NCI-H2107 (cell line): ENCODE measurements at regions not wholly inside any gene's neighbourhood (a gene's known extent, or its start where the extent isn't known, plus 50 kb on each side); places are given as distances from the start of the nearest gene placed in this dataset.
"Not testable (repeated sequence)": the region's sequence is repeated elsewhere in the genome, so short reads cannot be mapped to it uniquely, and the experiment has no call there.

Experiments
- DNase-seq: peaks from one replicate; lab custom pipeline; 2025; lab: John Stamatoyannopoulos, UW

DNA sequence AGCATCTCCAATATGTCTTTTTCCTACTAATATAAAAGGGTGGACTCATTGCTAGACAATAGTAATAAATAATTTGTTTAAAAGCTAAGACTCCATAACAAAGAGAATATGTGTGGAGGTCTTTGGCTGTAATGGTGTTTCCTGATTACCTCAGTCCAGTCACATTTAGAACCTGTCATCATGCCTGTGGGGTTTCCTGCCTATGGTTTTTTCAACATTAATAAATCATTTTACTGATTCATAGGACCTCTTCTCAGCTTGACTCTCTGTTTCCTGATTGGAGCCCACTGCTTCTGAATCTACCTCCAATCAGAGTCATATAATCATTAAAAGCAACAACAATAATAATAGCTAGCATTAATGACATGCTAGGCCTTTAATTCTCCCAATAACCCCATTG, 52.4 kb upstream of the GNAI1 start:
- no peak for DNase-seq

DNA sequence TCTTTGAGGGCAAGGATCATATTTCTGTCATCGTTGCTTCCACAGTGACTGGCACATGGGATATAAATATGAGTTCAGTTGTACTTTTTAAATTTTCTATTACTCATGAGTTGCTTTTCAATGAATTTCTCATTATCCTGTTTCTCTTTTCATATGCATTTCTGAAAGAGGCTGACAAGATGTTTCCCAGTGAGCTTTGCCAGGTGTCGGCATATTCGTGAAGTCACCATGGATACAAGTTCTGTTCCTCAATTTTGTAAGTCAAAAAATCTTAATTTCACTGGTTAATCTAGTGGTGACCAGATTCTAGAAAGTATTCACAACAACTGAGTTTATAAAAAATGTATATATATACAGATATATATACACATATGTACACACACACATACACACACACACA, 55.7 kb upstream of the GNAI1 start:
- no peak for DNase-seq

DNA sequence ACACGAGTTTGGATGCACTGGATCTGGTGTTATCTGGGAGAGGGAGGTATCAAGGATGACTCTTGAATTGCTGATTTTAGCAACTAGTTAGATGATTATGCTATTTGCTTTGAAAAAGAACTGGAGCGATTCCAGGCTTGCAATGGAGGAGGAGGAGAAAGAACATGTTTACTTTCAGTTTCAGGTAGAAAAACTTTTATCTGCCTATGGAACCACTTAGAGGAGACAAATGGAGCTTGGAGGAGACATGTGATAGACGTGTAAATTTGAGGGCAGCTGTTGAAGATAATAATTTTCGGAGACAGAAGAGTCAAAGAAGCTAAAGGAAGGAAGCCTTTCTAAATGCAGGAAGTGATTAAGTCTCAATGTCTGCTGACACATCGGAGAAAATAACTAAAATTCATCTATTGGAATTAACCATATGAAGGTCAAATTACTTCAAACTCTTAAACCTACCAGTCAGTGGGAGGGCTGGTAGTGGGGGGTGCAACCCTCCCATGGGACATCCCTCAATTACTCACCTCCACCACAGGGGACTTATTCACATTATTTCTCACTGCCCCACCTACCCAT, 56.4 kb upstream of the GNAI1 start:
- no peak for DNase-seq

DNA sequence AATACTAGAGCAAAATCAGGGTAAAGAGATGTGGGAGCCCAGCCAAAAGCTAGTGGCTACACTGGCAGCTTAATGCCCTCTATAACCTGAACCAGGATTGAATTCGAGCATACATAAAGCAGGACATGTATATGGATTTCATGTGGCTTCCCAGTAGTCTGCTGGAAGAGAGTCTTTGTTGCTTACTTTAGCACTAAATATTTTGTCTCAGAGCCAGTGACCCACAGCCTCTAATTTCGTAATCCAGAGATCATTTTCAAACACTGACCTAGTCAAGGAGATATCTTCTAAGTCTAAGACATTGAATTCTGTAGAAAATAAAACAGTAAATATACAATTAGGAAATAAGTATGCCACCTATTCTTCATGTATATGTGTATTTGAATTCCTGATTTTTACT, 64.2 kb upstream of the GNAI1 start:
- no peak for DNase-seq

DNA sequence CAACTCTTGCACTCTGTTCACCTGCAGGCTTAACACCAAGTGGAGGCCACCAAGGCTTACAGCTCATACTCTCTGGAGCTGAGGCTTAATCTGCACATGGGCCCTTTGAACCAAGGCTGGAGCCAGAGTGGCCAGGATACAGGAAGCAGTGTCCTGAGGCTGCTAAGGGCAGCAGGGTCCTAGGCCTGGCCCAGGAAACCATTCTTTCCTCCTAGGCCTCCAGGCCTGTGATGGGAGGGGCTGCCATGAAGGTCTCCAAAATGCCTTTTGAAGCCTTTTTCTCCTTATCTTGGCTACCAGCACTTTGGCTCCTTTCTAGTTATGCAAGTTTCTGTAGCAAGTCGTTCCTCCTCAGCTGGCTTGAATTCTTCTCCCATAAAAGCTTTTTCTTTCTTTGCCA, 68.0 kb upstream of the GNAI1 start:
- no peak for DNase-seq

DNA sequence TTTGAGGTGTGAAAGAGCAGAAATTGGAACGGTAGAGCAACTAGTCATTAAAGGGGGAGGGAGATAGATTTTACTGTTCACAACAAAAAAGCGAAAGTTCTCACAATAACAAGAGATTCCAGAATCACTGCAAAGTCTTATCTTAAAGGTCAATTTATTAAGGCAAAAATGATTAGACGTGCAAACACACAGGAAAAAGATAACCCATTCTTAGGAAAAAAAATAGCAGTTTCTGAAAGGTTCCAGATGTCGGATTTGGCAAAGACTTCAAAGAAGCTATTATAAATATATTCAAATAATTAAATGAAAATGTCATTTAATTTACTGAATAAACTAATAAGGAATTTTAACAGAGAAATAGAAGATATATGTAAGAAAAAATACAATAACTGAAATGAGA, 70.8 kb upstream of the GNAI1 start:
- no peak for DNase-seq

DNA sequence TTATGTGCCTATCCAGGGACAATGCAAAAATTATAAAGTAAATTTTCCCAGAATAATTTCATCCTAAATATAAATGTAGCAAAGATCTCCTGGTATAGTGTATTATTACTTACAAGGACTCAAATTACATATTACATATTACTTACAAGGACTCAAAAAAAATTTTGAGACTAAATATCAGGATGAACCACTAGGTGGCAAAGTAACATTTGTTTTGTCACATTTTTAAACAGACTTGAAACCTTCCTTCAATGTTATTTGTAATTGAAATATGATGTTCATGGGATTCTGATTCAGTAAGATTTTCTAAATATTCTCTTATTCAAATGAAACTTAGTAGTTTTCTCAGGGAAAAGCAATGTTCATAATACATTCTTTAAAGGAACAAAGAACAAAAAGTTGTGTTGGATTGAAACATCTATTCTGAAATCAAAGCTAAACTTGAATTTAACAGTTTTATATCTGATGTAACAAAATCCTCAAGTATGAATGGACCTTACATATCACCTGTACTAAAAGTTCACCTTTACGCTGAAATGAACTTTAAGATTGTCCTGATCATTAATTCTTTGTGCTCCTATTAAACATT, 74.3 kb upstream of the GNAI1 start:
- peak; percentile 8 for DNase-seq

DNA sequence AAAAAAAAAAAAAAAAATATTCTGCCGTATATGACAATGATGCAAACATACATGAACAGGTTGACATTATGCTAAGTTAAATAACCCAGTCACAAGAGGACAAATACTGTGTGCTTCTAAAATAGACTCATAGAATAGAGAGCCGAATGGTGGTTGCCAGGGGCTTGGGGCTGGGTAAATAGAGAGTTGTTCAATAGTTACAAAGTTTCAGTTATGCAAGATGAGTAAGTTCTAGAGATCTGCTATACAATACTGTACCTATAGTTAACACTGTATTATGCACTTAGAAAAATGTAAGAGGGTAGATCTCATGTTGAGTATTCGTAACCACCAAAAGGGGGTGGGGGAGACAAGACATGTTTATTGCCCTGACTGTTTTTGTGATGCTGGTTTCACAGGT, 77.1 kb upstream of the GNAI1 start:
- DNase-seq: no peak

DNA sequence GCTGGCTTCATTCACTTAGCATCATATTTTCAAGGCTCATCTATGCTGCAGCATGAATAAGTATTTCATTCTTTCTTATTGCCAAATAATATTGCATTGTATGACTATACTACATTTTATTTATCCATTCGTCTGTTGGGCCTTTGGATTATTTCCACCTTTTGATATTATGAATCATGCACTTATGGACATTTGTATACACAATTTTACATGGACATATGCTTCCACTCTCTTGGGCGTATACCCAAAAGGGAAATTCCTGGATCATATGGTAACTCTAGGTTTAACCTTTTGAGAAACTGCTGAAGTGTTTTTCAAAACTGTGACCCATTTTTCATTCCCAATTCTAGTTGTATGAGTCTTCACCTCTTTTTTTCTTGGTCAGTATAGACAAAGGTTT, 80.3 kb upstream of the GNAI1 start:
- DNase-seq: no peak

DNA sequence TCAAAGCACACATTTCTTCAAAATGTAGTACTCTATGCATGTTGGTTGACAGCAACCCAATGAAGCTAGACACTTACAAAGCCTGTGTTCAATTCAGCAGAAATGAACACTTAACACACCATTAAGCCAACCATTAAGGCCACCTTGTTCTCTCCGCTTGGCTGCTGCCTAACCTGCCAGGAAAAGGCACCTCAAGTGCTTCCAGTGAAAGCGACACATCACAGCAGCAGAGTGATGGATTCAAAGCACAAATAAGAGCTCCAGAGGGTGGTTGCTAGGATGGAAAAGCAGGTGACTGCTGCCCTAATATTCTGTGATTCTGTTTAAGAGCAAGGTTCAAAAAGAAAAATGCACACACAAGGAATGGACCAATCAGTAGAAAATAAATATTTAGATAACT, 81.5 kb upstream of the GNAI1 start:
- peak; percentile 84 for DNase-seq

DNA sequence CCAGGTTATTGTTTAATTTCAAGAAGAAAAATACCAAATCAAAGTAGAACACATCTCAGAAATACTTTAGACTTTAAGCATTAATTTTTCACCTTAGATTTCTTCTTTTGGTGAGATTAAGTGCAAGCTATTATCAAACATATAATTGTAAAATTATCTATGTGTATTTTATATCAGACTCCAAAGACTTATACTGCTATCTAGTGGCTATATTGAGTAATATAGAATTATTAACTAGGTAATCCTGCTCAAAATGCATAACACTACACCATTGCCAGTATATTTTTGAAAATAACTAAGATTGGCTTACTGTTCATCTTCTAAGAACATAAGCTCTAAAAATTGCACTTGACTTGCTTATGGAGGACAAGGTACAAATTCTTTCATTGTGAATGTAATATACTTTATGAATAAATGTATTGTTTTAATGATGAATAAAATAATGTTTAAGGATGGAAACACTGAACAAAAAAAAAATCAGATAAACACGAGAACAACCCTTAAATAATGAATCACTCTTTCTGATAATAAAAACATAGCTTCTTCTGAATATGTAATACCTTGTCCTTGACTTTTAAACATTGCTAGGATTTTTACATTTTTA, 86.7 kb upstream of the GNAI1 start:
- no peak for DNase-seq

DNA sequence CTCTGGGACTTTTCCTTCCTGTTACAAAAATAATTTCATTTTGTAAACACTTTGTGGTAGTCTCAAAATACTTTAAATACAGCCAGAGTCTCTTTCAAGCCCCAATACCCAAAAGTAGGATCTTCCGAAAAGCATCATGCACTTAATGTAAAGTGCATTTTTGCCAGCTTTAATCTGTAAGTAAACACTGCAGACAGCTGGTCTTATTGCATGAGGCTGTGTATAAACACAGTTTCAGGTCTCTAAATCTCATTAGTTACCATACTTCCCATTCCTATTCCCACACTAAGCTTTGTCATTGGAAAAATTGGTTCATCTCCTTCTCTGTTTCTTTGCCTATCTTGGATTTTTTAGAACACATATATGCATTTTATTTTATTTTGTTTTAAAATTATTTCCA, 87.6 kb upstream of the GNAI1 start:
- DNase-seq: no peak

DNA sequence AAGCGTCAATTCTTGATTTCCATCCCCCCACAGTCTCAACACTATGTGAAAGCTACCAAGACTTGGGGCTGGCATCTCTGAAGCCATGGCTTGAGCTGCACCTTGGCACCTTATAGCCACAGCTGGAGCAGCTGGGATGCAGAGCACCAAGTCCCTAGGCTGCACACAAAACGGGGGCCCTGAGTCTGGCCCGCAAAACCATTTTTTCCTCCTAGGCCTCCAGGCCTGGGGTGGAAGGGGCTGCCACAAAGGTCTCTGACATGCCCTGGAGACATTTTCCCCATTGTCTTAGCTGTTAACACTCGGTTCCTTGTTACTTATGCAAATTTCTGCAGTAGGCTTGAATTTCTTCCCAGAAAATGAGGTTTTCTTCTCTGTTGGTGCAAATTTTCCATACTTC, 89.8 kb upstream of the GNAI1 start:
- no peak for DNase-seq

DNA sequence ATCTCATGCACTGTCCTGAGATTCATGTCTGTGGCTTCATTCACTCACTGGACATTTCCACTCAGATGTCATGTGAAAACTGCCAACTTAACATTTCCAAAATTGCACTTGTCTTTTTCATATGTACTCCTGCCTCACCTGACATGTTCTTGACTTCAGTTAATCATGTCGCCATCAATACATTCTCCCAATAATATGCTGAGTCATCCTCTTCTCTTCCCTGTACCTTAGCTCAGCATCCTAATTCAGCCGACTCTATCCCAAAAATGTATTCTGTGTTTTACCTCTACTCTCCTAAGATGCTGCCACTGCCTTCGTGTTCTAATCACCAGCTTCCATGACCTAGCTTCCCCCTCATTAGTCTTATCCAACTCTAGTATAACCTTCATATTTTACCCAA, 93.9 kb upstream of the GNAI1 start:
- DNase-seq: no peak

DNA sequence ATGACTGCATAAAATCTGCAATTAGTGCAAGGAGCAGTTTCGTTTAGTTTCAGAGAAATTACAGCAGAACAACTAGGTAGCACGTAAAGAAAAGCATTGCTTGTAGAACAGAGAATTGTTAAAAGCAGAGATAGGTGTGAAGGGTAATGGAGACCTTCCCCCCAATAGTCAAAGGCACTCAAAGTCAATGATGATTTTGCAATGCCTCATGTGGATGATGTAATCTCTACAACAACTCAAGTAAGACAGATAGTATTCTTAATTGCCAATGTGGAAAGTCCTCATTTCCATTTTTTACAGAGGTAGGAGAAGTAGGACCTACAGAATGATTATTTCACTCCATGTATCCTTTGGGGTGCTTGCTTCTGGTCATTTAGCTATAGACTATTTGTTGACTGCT, 94.3 kb upstream of the GNAI1 start:
- no peak for DNase-seq

DNA sequence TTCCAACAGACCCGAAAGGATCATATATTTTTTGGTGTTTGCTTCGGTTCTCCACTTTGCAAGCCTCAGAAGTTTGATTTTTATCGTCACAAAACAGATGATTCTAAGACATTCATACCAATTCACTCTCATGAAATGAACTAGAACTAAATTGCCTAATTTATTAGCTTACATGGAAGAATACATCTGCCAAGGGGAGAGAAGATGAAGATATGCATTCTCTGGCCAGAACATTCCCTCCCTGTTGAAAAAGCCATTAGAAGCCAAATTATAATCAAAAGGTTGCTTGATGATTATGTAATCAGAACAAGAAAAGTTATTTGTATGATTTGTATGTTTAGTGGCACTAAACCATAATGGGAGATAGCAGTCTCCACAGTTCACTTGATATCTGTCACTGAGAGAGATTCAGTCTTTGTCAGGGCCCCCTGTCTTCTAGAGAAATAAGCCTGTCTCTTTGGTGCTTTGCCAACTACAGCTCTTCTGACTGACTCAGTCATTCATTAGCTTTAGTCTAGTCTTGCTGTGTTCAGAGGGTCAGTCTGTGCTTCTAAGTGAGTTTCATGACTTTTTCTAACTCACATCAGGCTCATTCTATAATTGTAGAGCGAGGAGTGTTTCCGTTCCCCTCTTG, 95.3 kb upstream of the GNAI1 start:
- no peak for DNase-seq

DNA sequence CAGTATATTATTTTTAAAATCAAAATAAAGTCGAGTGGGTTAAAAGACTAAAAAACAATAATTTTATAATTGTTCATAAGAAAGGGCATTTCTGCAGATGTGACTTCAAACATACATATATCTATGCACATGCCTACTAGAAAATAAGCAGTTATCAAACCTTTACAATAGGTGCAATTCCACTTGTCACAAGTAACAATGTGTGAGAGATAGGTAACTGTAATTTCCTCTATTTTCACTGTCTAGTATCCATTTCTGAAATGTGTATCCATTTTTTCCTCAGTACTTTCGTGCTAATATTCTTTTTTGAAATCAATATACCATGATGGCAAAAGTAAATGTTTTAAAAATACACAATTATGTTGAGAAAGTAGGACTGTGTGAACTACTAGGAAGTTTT, 96.9 kb upstream of the GNAI1 start:
- DNase-seq: no peak

DNA sequence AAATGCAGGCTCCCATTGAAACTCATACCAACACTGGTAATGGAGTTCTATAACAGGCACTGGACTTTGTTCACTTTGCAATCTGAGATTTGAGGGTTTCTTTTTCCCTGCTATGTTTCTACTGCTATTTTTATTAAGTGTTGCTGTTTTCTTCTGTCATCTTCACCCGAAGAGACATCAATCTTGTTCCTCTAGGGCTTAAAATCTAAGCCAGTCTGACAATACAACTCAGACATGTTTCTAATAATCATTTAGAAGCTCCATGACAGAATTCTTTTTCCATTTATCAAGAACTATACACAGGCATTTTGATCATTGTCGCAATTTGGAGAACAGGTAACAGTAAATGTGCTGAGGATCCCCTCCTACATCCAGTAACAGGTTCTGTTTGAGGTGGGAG, 98.5 kb upstream of the GNAI1 start:
- DNase-seq: no peak

DNA sequence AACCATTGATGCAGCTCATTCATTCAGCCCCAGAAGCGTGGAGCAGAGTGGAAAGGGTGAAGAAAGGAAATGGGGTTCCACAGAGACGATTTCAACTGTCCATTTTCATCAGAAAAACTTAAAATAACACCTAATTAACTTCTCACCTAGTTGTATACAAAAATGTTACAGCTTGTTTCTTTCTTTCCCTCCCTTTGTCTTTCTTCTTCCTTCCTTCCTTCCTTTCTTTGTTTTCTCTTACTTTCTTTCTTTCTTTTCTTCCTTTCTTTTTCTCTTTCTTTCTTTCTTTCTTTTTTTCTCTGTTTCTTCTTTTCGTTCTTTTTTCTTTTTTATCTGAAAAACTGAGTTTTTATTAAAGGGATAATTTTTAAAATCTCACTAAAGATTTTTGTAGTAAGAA, 105.9 kb upstream of the GNAI1 start:
- no peak for DNase-seq

DNA sequence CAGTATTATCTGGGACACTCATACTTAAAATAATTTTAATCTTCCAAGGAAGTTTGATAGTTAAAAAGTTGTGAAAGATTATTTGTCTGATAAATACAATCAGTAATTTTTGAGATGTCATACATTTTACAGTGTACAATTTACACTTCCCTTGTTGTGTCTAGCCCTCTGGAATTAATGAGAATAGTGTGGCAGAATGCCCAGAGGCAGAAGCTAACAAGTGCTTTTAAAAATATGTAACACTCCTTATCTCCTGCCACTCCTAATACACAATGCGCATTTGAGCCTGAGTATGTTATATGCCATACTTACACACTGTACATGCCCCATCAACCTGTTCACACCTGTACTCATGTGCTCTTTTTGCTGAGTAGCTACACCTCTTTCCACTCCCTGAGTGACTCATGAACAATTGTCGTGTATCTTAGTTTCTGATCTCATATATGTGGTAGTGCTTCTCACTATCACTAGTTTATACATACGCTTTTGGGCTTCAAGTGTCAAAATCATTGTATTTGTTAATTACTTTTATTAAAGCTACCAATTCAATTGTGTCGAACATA, 106.9 kb upstream of the GNAI1 start:
- no peak for DNase-seq

DNA sequence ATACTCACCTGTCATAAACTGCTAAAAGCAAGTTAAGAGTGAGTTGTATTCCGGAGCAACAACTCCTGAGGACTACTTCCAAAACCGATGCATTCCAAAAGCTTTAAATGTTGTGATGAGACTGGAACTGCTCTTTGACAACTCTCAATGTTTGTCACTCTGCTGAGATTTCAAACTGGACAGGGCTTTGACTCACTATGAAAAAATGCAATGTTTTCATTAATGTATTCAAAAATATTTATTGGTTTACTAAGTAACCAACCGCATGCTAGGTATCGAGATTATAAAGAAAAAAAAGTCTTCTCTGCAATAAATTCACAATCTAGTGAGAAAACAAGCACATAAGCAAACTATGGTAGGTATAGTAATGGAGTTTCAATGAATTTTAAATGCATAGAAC, 107.9 kb upstream of the GNAI1 start:
- no peak for DNase-seq

DNA sequence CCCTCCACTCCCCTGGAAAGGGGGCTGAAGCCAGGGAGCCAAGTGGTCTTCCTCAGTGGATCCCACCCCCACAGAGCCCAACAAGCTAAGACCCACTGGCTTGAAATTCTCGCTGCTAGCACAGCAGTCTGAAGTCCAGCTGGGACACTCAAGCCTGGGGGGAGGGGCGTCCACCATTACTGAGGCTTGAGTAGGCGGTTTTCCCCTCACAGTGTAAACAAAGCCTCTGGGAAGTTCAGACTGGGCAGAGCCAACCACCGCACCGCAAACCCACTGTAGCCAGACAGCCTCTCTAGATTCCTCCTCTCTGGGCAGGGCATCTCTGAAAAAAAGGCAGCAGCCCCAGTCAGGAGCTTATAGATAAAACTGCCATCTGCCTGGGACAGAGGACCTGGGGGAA, 114.4 kb upstream of the GNAI1 start:
- DNase-seq: not testable (repeated sequence)

DNA sequence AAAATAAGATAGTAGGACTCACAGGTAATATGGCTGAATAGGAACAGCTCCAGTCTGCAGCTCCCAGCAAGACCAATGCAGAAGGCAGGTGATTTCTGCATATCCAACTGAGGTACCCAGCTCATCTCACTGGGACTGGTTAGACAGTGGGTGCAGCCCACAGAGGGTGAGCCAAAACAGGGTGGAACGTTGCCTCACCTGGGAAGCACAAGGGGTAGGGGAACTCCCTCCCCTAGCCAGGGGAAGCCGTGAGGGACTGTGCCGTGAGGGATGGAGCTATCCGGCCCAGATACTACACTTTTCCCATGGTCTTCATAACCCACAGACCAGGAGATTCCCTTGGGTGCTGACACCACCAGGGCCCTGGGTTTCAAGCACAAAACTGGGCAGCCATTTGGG, 114.8 kb upstream of the GNAI1 start:
- not testable (repeated sequence) for DNase-seq
